ENCODE measurements at regions not wholly inside any gene's neighbourhood (a gene's known extent, or its start where the extent isn't known, plus 50 kb on each side); places are given as distances from the start of the nearest gene placed in this dataset.

DNA sequence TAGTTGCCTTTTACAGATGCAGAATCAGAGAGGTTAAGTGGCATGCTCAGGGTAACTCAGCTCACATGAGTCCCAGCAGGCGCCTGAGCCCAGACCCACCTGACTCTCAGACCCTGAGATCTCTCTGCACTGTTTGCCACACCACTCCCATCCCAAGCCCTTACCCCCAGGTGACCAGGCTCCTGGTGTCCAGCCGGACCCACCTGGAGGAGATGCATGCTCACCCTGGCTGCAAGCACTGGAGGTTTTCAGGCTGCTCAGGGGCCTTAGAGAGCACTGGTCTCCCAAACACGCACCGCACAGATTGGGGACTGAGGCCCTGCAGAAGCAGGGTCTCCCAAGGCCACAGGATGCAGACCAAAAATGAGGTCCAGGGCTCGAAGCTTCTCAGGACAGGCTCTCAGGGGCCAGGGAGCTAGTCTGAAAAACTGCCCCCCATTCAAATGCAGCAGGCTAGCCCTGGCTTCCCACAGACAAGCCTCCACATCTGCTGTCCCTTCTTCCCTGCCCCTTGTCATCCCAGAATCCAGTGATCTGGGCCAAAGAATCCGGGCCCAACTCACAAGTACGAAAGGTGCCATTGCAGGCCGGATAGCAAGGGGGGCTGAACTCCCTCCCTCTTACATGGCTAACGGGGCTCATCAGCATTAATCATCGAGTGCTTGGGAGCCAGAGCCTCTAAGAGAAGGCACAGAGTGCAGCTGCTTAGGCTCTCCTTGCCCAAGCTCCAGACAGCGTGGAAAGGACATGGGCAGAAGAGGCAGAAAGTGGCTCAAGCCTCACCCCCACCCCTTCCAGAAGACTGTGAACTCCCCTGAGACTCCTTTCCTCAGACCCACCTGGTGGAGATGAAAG, 90.2 kb upstream of the PRR20G start:
- 83% methylated on average over 9 of the region's 11 CpGs for WGBS (ENCODE audit: insufficient coverage)
- Histone ChIP-seq H3K9ac (ENCODE audit: insufficient read depth, low read length, poor library complexity, severe bottlenecking) (no peak overlapping the region), H3K4me2 (replicated peaks; ENCODE audit: extremely low read depth, low read length, poor library complexity, severe bottlenecking) (no peak overlapping the region), H3K4me1 (ENCODE audit: control insufficient read depth in 1 of 2, insufficient read depth in 2 of 2, low read length in 2 of 2) (no peaks in the 10 kb centered on the region), H4K20me1 (ENCODE audit: insufficient read depth, low read length) (no peaks in the 10 kb centered on the region), H3K4me3 (replicated peaks in 1 of 3; ENCODE audit: low read depth in 2 of 3, low read length in 3 of 3) (no peak overlapping the region), H3K27ac (ENCODE audit: low read depth in 1 of 2, low read length in 2 of 2) (no peak overlapping the region), H3K36me3 (replicated peaks in 1 of 2; ENCODE audit: control insufficient read depth in 1 of 2, insufficient read depth in 2 of 2, low read length in 2 of 2) (no peaks in the 10 kb centered on the region), H3K27me3 (ENCODE audit: control insufficient read depth in 2 of 2, insufficient read depth in 2 of 2, low read length in 2 of 2) (no peaks in the 10 kb centered on the region), H2AFZ (ENCODE audit: insufficient read depth, low read depth, low read length, poor library complexity, severe bottlenecking) (no peak overlapping the region), H3K9me3 (replicated peaks in 1 of 2; ENCODE audit: control insufficient read depth in 1 of 2, insufficient read depth in 1 of 2, low read length in 2 of 2) (no peaks in the 10 kb centered on the region), H3K79me2 (ENCODE audit: insufficient read depth, low read length) (no peaks in the 10 kb centered on the region)
- intact Hi-C loops (cut with micrococcal nuclease): no loop called here
- DNase-seq: no peak
- H3K9me3 Mint-ChIP-seq: peaks cover 0 to 12% (median 9%) of the 10 kb centered on the region in 7 donors
- no peak overlapping the region for H3K27ac Mint-ChIP-seq
- peaks cover 5 to 14% (median 8%) of the 10 kb centered on the region in 3 donors for H3K27me3 Mint-ChIP-seq (ENCODE audit: low read depth in 3 of 3)
- TF ChIP-seq, protein P1, sequence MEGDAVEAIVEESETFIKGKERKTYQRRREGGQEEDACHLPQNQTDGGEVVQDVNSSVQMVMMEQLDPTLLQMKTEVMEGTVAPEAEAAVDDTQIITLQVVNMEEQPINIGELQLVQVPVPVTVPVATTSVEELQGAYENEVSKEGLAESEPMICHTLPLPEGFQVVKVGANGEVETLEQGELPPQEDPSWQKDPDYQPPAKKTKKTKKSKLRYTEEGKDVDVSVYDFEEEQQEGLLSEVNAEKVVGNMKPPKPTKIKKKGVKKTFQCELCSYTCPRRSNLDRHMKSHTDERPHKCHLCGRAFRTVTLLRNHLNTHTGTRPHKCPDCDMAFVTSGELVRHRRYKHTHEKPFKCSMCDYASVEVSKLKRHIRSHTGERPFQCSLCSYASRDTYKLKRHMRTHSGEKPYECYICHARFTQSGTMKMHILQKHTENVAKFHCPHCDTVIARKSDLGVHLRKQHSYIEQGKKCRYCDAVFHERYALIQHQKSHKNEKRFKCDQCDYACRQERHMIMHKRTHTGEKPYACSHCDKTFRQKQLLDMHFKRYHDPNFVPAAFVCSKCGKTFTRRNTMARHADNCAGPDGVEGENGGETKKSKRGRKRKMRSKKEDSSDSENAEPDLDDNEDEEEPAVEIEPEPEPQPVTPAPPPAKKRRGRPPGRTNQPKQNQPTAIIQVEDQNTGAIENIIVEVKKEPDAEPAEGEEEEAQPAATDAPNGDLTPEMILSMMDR (IDR thresholded peaks at IDR 0.05): no peak
- H3K4me1 Mint-ChIP-seq: no peaks in the 10 kb centered on the region
- H3K36me3 Mint-ChIP-seq: no peaks in the 10 kb centered on the region
- no peak overlapping the region for H3K4me3 Mint-ChIP-seq

DNA sequence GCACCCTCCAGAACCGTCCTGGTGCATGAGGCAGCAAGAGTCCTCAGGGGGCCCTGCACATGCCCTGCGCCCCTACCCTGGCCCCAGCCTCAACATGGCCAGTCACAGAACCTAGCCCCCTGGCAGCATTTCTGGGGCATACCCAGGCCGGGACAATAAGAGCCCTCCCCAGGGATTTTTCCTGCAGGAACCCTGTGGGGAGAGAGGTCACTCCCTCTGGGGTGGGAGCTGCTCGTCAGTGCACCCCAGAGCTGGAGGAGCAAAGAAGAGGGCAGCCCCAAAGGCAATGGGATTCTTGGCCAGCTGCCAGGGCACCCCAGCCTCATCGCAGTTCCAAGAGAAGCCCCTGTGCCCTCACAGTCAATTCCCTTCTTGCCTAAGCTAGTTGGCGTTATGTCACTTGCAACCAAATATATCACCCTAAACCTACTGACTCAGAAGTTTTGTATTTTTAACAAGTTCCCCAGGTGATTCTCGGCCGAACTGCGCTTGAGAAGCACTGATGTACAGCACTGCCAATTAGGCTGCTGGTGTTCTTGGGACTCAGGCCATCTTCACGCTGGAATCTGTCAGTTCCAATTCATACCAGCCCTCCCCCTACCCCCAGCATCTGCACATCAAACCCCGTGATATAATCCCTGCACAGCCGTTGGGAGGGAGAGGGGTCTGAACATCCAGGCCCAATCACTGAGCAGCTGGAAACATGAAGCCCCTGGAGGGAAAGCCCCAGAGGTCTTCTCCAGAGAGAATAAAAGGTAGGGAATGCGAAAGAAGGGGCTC, 87.5 kb upstream of the PRR20G start:
- TF ChIP-seq, protein P1 (IDR thresholded peaks at IDR 0.05): no peak
- Histone ChIP-seq H3K27me3 (ENCODE audit: control insufficient read depth in 2 of 2, insufficient read depth in 2 of 2, low read length in 2 of 2) (no peaks in the 10 kb centered on the region), H3K4me2 (replicated peaks; ENCODE audit: extremely low read depth, low read length, poor library complexity, severe bottlenecking) (no peak overlapping the region), H3K79me2 (ENCODE audit: insufficient read depth, low read length) (no peaks in the 10 kb centered on the region), H3K9ac (ENCODE audit: insufficient read depth, low read length, poor library complexity, severe bottlenecking) (no peak overlapping the region), H3K4me1 (ENCODE audit: control insufficient read depth in 1 of 2, insufficient read depth in 2 of 2, low read length in 2 of 2) (no peaks in the 10 kb centered on the region), H3K27ac (ENCODE audit: low read depth in 1 of 2, low read length in 2 of 2) (no peak overlapping the region), H3K4me3 (replicated peaks in 1 of 3; ENCODE audit: low read depth in 2 of 3, low read length in 3 of 3) (no peak overlapping the region), H3K9me3 (replicated peaks in 1 of 2; ENCODE audit: control insufficient read depth in 1 of 2, insufficient read depth in 1 of 2, low read length in 2 of 2) (no peaks in the 10 kb centered on the region), H3K36me3 (replicated peaks in 1 of 2; ENCODE audit: control insufficient read depth in 1 of 2, insufficient read depth in 2 of 2, low read length in 2 of 2) (no peaks in the 10 kb centered on the region), H4K20me1 (ENCODE audit: insufficient read depth, low read length) (no peaks in the 10 kb centered on the region), H2AFZ (ENCODE audit: insufficient read depth, low read depth, low read length, poor library complexity, severe bottlenecking) (no peak overlapping the region)
- H3K9me3 Mint-ChIP-seq: peaks cover 0 to 5% (median 2%) of the 10 kb centered on the region in 7 donors
- H3K4me1 Mint-ChIP-seq: no peaks in the 10 kb centered on the region
- H3K36me3 Mint-ChIP-seq: no peaks in the 10 kb centered on the region
- 94% methylated on average over 10 of the region's 13 CpGs for WGBS (ENCODE audit: insufficient coverage)
- intact Hi-C loops (cut with micrococcal nuclease): no loop called here
- no peak overlapping the region for H3K27ac Mint-ChIP-seq
- no peak for DNase-seq
- H3K27me3 Mint-ChIP-seq (ENCODE audit: low read depth in 3 of 3): peaks cover 5 to 12% (median 6%) of the 10 kb centered on the region in 3 donors
- H3K4me3 Mint-ChIP-seq: no peak overlapping the region
